ENCODE measurements at regions not wholly inside any gene's neighbourhood (a gene's known extent, or its start where the extent isn't known, plus 50 kb on each side); places are given as distances from the start of the nearest gene placed in this dataset.

- no peak for DNase-seq (ENCODE audit: low read depth in 1 of 2, low spot score in 1 of 2)
- Histone ChIP-seq H3K4me3 (replicated peaks; ENCODE audit: insufficient read depth, low read length) (no peak overlapping the region), H3K27ac (replicated peaks) (no peak overlapping the region), H3K27me3 (ENCODE audit: insufficient read depth, poor library complexity, severe bottlenecking) (no peaks in the 10 kb centered on the region)
- TF ChIP-seq GABPA (IDR thresholded peaks at IDR 0.05; ENCODE audit: low read depth) (no peak), SPI1 (IDR thresholded peaks at IDR 0.05; ENCODE audit: borderline replicate concordance, low read depth) (no peak), CTCF (IDR thresholded peaks at IDR 0.05; ENCODE audit: insufficient read depth, low read length) (no peak)
Observed at GRCh38 chr9:99475401-99476065, 253.5 kb downstream of the SEC61B start.

GRCh38 chr9:99478469-99479027 is 256.5 kb downstream of the SEC61B start:
- H3K4me3 ChIP-seq (replicated peaks; ENCODE audit: insufficient read depth, low read length), result no peak overlapping the region
- no peak for DNase-seq (ENCODE audit: low read depth in 1 of 2, low spot score in 1 of 2)
- TF ChIP-seq GABPA (IDR thresholded peaks at IDR 0.05; ENCODE audit: low read depth) (no peak), REST (IDR thresholded peaks at IDR 0.05; ENCODE audit: insufficient replicate concordance, low read depth) (no peak), POLR2AphosphoS5 (IDR thresholded peaks at IDR 0.05; ENCODE audit: low read depth) (no peak), CTCF (IDR thresholded peaks at IDR 0.05; ENCODE audit: insufficient read depth, low read length) (no peak), SPI1 (IDR thresholded peaks at IDR 0.05; ENCODE audit: borderline replicate concordance, low read depth) (no peak)
- no peaks in the 10 kb centered on the region for H3K27me3 ChIP-seq (ENCODE audit: insufficient read depth, poor library complexity, severe bottlenecking)
- H3K27ac ChIP-seq (replicated peaks), result no peak overlapping the region

- TF ChIP-seq SPI1 (IDR thresholded peaks at IDR 0.05; ENCODE audit: borderline replicate concordance, low read depth) (no peak), CTCF (IDR thresholded peaks at IDR 0.05; ENCODE audit: insufficient read depth, low read length) (no peak), POLR2AphosphoS5 (IDR thresholded peaks at IDR 0.05; ENCODE audit: low read depth) (no peak), REST (IDR thresholded peaks at IDR 0.05; ENCODE audit: insufficient replicate concordance, low read depth) (no peak), GABPA (IDR thresholded peaks at IDR 0.05; ENCODE audit: low read depth) (no peak)
- Histone ChIP-seq H3K27me3 (ENCODE audit: insufficient read depth, poor library complexity, severe bottlenecking) (no peaks in the 10 kb centered on the region), H3K27ac (replicated peaks) (no peak overlapping the region), H3K4me3 (replicated peaks; ENCODE audit: insufficient read depth, low read length) (no peak overlapping the region)
- DNase-seq (ENCODE audit: low read depth in 1 of 2, low spot score in 1 of 2), result no peak
Observed at GRCh38 chr9:99479929-99480328, 257.8 kb downstream of the SEC61B start.

All from HL-60 (cell line).